HG03196 (cell line): ENCODE measurements at regions not wholly inside any gene's neighbourhood (a gene's known extent, or its start where the extent isn't known, plus 50 kb on each side); places are given as distances from the start of the nearest gene placed in this dataset.
"Not testable (repeated sequence)": the region's sequence is repeated elsewhere in the genome, so short reads cannot be mapped to it uniquely, and the experiment has no call there.

Source experiments
- ATAC-seq: cut with Tn5 transposase; IDR thresholded peaks from one replicate; pipeline ENCODE4 v1.9.1; 2021; ENCODE audit not compliant: unreplicated experiment

GRCh38 chr18:71403501-71403900, 1114.7 kb downstream of the SOCS6 start:
- ATAC-seq, result no peak

DNA sequence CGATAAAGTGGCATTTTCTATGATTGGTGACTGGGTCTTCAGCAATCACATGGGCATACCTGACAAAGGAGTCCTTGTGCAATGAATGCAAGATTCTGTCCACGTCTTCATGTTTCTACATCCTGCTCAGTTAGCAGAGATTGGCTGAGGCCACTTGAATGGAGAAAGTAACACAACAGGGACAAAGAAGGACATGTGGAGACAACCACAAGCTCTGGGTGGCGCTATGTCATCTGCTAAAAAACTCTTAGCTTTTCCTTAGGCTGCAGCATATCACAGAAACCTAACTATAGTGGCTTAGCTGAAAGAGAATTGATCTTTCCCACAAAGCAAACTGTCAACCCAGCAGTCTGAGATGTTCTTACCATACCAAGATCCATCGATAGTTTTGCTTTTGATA, 1109.7 kb downstream of the SOCS6 start:
- no peak for ATAC-seq

DNA sequence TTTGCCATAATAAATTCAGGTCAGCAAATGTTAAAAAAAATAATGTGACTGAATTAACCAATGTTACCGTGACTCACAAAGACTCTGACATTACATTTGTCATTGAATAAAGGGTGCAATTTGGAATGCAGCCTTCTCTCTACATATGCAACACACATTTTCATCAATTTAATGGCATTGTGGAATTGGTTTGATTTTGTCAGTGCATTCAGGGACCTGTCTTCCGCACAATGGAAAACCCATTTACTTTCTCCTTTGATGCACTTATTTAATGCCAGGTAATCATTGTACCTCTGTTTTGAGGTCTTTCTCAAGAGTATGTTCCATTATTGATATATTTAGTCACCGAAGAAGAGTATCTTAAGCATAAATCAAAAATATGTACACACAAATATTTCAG, 1099.3 kb downstream of the SOCS6 start:
- no peak for ATAC-seq

DNA sequence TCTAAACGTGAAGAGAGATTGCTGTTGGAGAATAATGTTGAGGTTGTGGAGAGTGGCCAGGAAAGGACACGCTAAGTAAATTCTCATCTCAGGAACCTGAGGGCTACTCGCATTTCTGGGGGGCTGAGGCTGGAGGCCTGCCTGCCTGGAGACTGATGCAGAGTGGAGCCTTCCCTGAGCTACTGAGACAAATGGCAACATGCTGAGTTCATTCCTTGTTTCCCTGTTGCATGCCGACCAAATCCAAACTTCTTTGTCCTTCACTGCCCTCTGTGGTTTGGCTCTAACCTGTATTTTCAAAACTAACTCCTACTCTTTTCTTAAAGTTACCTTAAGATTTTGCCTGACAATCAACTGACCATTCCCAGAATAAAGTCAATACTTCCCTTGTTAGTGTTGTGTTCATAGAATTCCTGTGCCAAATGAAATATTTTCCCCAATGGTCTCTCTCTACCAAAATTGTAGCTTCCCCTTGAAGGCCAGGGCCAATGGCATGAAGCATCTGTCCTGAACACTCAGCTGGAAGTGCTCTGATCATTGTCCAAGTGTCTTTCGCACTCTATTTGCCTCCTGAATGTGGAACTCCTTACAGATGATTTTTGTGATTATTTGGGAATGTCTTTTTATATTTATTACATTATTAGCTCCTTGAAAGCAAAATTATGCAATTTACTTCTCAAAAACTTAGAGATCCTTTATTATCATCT, 1085.6 kb downstream of the SOCS6 start:
- ATAC-seq, result no peak

DNA sequence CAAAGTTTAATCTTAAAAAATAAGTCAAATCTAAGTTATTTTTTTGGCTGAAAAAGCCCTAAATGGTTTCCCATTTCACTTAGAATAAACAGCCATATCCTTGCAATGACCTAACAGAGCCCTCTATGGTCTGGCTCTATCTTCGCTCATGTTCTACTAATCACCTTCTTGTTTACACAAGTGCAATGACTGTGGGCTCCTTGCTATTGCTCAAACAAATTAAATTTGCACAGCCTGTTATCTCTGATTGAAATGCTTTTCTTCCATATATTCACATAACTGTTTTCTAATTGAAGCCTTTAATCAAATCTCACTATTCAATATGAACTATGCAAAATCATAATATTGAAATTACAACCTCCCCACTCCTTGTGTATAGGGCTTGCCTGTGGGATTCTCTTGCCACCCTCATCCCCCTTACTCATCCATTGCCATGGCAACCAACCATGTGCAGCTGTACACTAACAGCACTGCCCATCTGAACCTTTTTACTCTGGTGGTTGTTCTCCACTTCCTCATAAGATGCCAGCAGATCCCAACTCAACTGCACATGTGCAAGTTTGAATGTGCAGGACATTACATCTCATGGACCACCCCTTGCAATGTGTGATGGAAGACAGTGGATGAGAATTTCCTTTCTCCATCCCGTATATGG, 1083.2 kb downstream of the SOCS6 start:
- no peak for ATAC-seq

DNA sequence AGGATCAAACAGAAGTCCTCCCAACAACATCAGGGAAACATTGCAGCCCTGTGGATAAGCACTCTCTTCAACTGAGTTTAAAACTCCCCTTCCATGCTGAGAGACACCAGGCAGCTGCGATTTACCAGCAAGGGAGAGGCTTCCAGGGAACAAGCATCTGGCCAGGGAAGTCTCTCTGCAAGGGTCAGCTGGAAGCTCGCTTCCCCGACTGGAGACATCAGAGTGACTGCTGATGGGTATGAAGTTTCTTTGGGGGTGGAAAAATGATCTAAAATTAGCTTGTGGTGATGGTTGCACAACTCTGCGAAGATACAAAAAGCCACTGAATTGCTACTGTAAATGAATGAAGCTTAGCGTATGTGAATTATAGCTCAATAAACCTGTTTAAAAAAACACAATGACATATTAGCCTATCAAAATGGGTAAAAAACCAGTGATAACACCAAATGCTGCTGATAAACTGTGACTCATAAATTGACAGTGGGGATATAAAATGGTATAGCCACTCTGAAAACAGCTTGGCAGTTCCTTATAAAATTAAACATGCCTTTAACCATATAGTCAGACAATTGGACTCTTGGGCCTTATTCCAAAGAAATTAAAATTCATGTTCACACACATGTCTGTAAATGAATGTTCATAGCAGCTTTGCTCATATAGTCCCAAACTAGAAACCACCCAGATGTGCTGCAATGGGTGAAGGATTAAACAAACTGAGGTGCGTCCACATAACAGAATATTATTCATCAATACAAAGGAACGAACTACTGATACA, 1082.0 kb downstream of the SOCS6 start:
- no peak for ATAC-seq

DNA sequence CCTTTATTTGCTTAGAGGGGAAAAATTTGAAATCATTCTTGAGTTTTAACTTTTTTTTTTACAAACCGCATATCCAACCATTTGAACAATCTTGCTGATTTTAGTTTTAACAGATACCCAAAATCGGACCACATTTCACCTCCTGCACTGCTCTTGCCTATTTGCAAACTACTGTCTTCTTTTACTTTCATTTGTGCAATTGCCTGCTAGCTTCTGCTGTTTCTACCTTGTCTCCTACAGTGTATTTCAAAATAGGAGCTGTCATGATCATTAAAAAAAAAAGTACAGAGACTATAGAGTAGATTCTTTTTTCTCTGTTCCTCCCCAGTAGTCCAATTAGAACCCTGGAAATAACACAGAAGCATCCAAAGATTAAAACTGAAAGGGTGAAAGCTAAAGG, 1081.2 kb downstream of the SOCS6 start:
- no peak for ATAC-seq

DNA sequence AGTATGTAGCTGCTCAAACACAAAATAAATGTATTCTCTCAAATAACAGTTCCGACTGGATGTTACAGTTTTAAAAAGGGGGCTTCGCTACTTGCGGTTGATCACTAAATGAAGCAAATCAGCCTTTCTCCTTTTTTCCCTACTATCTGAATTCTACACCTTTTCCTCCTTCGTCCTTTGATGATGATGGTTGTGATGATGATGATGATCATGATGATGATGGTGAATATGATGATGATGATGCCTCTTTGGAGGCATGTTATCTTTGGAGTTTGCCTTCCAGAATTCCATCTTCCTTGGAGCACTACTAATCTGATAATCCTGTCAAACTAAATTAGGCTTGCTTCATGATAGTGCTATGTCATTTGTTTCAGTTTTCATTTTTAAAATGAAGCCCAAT, 1073.3 kb downstream of the SOCS6 start:
- ATAC-seq, result no peak

- not testable (repeated sequence) for ATAC-seq
Measured at GRCh38 chr18:71355599-71355998, 1066.8 kb downstream of the SOCS6 start.

GRCh38 chr18:71352618-71353017, 1063.8 kb downstream of the SOCS6 start:
- ATAC-seq, result no peak

DNA sequence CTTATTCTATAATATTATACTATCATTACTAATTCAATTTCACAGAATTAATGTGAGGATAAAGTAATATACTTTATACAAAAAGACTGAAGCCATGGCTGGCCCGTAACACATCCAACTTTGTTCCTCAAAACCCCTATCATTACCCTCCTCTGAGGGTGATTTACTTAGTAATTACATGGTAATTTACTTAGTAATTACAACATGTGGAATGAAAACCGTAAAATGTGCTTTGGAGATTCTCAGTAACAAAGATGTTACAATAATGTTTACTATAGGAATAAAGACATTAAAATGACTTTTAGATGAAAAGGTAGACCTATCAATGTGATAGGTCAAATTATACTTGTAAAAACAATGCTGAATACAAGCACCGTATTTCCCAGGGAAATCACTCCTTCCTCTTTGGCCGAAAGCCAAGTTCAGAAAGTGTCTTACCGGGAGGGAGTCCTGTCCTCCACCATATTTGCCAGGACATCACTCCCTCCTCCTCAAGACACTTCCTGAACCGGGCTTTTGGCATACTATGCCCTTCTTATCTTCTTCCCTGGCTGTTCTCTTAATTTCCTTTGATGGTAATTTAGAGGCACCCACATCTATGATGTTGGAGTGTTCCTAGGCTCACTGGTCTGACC, 1047.8 kb downstream of the SOCS6 start:
- ATAC-seq, result no peak

DNA sequence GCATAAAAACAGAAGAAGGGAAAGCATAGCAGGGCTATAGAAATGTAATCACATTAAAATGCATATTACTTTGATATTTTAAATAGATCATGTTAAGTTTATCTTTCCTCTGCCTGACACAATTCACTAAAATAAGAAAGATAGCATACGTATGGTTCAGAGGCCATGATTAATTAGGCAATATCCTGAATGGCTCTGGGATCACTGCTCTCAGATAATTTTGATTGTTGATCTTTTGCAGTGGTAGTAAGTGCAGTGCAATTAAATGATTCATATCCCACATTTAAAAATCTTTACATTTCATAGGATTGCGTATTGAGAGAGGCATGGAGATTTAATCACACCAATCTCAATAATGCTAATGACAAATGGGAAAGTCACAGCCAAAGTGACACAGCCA, 1040.7 kb downstream of the SOCS6 start:
- ATAC-seq, result no peak

DNA sequence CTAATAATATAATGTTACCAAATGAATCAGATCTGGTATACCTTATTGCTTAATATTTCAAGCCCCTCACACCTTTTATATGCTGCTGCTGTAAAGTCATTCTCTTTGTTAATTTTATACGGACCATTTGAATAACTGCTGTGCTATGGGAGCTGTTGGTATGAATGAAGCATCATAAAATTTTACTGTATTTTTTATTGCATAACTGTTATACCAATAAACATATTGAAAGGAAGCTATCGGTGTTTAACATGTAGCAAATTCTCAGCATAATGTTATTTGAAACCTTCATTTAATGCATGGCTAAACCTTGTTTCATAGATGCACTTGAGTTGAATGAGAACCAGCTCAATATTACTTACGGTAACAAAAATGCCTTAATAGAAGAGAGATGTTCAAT, 1040.3 kb downstream of the SOCS6 start:
- ATAC-seq, result no peak

DNA sequence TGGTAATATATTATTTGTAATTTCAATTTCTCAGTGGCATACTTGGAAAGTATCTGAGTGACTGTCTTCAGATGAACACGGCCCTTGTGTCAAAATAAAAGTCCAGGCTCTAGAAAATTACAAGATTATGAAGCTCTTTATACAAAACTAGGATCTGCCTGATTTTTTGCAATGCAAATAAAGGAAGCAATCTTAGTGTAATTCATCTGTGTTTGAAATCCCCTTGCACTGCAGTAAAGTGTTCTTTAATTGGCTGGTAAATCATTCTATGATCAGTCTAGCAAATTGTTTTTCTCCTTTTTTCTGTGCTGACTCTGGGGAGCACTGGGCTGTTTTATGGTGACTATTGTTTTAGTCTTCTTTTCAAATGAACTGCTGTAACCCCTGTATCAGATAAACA, 1039.0 kb downstream of the SOCS6 start:
- no peak for ATAC-seq

DNA sequence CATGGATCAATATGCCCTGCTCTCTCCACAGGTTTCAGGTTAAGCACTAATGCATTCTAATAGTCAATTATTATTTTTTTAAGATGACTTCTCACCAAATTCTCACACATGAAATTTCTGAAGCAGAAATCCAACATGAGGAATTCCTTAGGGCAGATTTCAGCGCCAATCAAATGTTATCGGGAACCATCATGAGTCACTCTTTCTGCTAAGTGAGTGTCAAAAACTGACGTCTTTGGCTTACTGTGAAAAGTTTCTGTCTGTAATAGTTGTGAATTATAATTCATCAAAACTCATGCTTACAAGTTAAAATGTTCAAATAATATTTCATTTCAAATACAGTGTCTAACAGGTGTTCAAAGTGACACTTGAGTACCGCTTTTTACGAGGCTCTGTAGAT, 1038.6 kb downstream of the SOCS6 start:
- ATAC-seq, result no peak

DNA sequence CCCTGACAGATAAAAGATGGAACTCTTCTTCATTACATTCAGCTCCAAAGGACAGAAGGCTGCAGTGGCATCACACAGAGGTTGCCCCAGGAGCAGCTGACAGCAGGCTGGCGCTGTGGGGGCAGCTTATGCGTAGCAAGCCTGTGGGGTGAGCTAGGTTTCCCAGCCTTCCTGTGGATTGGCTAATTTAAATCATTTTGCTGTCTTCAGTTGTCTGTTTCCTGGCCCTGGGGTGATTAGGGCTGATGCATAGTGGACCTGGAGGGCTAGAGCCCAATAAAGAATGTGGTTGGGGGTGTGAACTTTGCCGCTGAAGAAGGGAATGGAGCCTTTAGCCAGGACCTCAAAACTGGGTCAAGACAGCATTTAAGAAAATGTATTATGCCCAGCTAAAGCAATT, 1038.0 kb downstream of the SOCS6 start:
- ATAC-seq, result no peak

GRCh38 chr18:71324356-71324755, 1035.5 kb downstream of the SOCS6 start:
- no peak for ATAC-seq

DNA sequence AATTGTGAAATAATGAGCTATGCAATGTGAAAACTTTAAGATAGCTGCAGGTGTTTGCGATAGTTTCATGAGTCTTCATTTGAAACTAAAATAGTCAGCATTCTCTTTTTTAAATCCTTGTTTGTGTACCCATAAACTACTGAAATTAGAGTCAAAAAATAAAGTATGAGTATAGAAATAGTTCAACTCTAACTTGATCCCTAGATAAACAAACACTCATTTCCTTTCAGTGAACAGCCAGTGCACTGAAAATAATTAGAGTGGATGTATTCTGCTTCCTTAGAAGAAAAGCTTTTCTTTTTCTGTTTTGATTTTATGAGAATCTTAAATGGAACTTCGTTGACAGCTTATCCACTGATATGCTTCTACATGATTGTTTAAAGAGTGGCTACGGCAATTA, 1033.4 kb downstream of the SOCS6 start:
- no peak for ATAC-seq

- ATAC-seq, result no peak
Measured at GRCh38 chr18:71321319-71321718, 1032.5 kb downstream of the SOCS6 start.

DNA sequence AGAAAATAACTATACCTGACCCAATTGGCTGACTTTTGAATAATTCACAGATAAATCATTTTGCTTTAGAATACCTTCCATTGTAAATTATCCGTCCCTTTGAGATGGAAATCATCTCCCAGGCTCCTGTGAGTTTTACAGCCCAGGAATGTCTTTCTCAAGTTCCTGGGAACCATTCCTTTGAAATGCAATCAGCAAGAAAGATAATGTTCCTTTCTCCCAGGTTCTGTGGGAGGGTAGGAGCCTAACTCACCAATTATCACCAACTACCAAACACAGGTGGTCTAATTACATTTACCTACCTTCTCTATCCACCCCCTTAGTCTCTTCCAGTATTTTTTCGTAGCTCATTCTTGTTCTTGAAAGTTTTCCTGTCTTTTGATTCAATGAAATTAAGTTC, 1016.0 kb downstream of the SOCS6 start:
- no peak for ATAC-seq

GRCh38 chr18:71303743-71304142, 1014.9 kb downstream of the SOCS6 start:
- ATAC-seq, result not testable (repeated sequence)

DNA sequence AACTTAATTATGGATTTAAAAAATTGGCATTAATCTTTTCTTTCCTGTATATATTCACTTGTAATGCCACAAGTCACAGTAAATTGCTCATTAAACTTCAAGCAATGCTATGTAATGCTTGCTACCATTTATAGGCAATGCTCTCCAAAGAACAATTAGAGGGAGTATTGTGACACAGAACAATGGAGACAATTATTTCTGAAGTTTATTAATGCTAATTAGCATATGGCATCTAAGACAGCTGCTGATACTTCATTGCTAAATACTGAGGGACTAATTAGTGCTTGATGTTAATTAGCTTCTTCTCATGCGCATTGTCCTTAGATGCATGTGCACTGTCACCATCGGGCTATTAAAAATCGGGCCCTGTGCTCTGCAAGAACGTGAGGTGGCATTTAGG, 1012.8 kb downstream of the SOCS6 start:
- ATAC-seq, result no peak
